Neural progenitor cell (in vitro differentiated cells): ENCODE measurements at regions not wholly inside any gene's neighbourhood (a gene's known extent, or its start where the extent isn't known, plus 50 kb on each side); places are given as distances from the start of the nearest gene placed in this dataset.

Experiments
- DNase-seq: peaks from one replicate; pipeline ENCODE4 v3.0.0-alpha.2; 2016; ENCODE audit warnings: low spot score
- H2AFZ ChIP-seq: fragments of 200-600 bp; sonication (generic); replicated peaks from 2 replicates; pipeline ENCODE4 v1.6.1; 2016; ENCODE audit warnings: antibody characterized with exemption
- H3F3A ChIP-seq: fragments of 200-600 bp; sonication (generic); 2 replicates; pipeline ENCODE4 v1.6.1; 2016; ENCODE audit warnings: antibody characterized with exemption, low read depth
- H3K27ac ChIP-seq: fragments of 200-600 bp; sonication (generic); 2 replicates; pipeline ENCODE4 v1.5.1; 2016; ENCODE audit warnings: mild to moderate bottlenecking
- H3K27me3 ChIP-seq: fragments of 200-600 bp; sonication (generic); 2 replicates; pipeline ENCODE4 v1.6.1; 2016; ENCODE audit warnings: mild to moderate bottlenecking, moderate library complexity
- H3K36me3 ChIP-seq: fragments of 200-600 bp; sonication (generic); 2 replicates; pipeline ENCODE4 v1.5.1; 2016
- H3K4me1 ChIP-seq: fragments of 200-600 bp; sonication (generic); 2 replicates; pipeline ENCODE4 v1.6.1; 2016; ENCODE audit warnings: mixed run types
- H3K4me2 ChIP-seq: fragments of 200-600 bp; sonication (generic); 2 replicates; pipeline ENCODE4 v1.6.1; 2016
- H3K4me3 ChIP-seq: fragments of 200-600 bp; sonication (generic); 2 replicates; pipeline ENCODE4 v1.5.1; 2016
- H3K79me2 ChIP-seq: fragments of 200-600 bp; sonication (generic); 2 replicates; pipeline ENCODE4 v1.6.1; 2016; ENCODE audit warnings: low read depth
- H3K9ac ChIP-seq: fragments of 200-600 bp; sonication (generic); 2 replicates; pipeline ENCODE4 v1.6.1; 2016
- H3K9me3 ChIP-seq: fragments of 200-600 bp; sonication (generic); 2 replicates; pipeline ENCODE4 v1.5.1; 2016; ENCODE audit warnings: low read depth
- H4K20me1 ChIP-seq: fragments of 200-600 bp; sonication (generic); 2 replicates; pipeline ENCODE4 v1.6.1; 2016; ENCODE audit warnings: low read depth
- H3K27ac Mint-ChIP-seq: 3 replicates; pipeline ENCODE4 v1.8.0; 2021; ENCODE audit warnings: mixed read lengths
- H3K27me3 Mint-ChIP-seq: 2 replicates; pipeline ENCODE4 v1.8.0; 2022; ENCODE audit warnings: low read depth, mild to moderate bottlenecking, inconsistent platforms, moderate library complexity, mixed read lengths; ENCODE audit not compliant: insufficient read depth
- H3K36me3 Mint-ChIP-seq: 3 replicates; pipeline ENCODE4 v1.8.0; 2021; ENCODE audit warnings: mixed read lengths
- H3K4me1 Mint-ChIP-seq: 3 replicates; pipeline ENCODE4 v1.8.0; 2021; ENCODE audit warnings: mixed read lengths
- H3K4me3 Mint-ChIP-seq: 3 replicates; pipeline ENCODE4 v1.8.0; 2021; ENCODE audit warnings: mild to moderate bottlenecking, moderate library complexity, mixed read lengths
- H3K9me3 Mint-ChIP-seq: 3 replicates; pipeline ENCODE4 v1.8.0; 2020; ENCODE audit warnings: mixed read lengths
- CTCF ChIP-seq: fragments of 200-600 bp; sonication (generic); IDR thresholded peaks from 2 replicates; pipeline ENCODE4 v1.5.1; 2017; ENCODE audit warnings: antibody characterized with exemption, mild to moderate bottlenecking
- EZH2 ChIP-seq: fragments of 200-600 bp; sonication (generic); IDR thresholded peaks from 2 replicates; pipeline ENCODE4 v1.6.1; 2017; ENCODE audit warnings: antibody characterized with exemption, mild to moderate bottlenecking, moderate library complexity
- EZH2phosphoT487 ChIP-seq: fragments of 200-600 bp; sonication (generic); IDR thresholded peaks from 2 replicates; pipeline ENCODE4 v1.6.1; 2017; ENCODE audit warnings: antibody characterized with exemption

GRCh38 chr10:104580774-104581675 lies 60.1 kb upstream of the SORCS3 start:
- Histone ChIP-seq H3K36me3 (no peaks in the 10 kb centered on the region), H3K27ac (no peak overlapping the region), H3K9me3 (no peaks in the 10 kb centered on the region), H3K4me1 (peaks cover 12% of the 10 kb centered on the region), H3K4me2 (no peak overlapping the region), H3K9ac (no peak overlapping the region), H3K4me3 (no peak overlapping the region), H3K79me2 (no peaks in the 10 kb centered on the region), H2AFZ (peak overlapping the region; percentile 46), H3K27me3 (no peaks in the 10 kb centered on the region), H4K20me1 (no peaks in the 10 kb centered on the region), H3F3A (no peaks in the 10 kb centered on the region)
- peak; percentile 84 for DNase-seq
- no peak overlapping the region for H3K27ac Mint-ChIP-seq
- peaks cover 10% of the 10 kb centered on the region for H3K9me3 Mint-ChIP-seq
- peaks cover 19% of the 10 kb centered on the region for H3K4me1 Mint-ChIP-seq
- TF ChIP-seq EZH2phosphoT487 (no peak), CTCF (peak; percentile 89)
- no peaks in the 10 kb centered on the region for H3K36me3 Mint-ChIP-seq
- no peak overlapping the region for H3K4me3 Mint-ChIP-seq
- peaks cover 11% of the 10 kb centered on the region for H3K27me3 Mint-ChIP-seq

- H3K27ac ChIP-seq, result no peak overlapping the region
- no peaks in the 10 kb centered on the region for H4K20me1 ChIP-seq
- H3K36me3 Mint-ChIP-seq, result no peaks in the 10 kb centered on the region
- H3K4me3 Mint-ChIP-seq, result no peak overlapping the region
- H3K27me3 ChIP-seq, result no peaks in the 10 kb centered on the region
- DNase-seq, result no peak
- H3F3A ChIP-seq, result no peaks in the 10 kb centered on the region
- H3K4me3 ChIP-seq, result no peak overlapping the region
- peaks cover 19% of the 10 kb centered on the region for H3K4me1 Mint-ChIP-seq
- no peaks in the 10 kb centered on the region for H3K9me3 ChIP-seq
- no peak overlapping the region for H3K27ac Mint-ChIP-seq
- H3K27me3 Mint-ChIP-seq, result peaks cover 6% of the 10 kb centered on the region
- H3K9me3 Mint-ChIP-seq, result peaks cover 10% of the 10 kb centered on the region
- H3K4me1 ChIP-seq, result peaks cover 10% of the 10 kb centered on the region
- H3K79me2 ChIP-seq, result no peaks in the 10 kb centered on the region
- TF ChIP-seq EZH2 (no peak), EZH2phosphoT487 (no peak), CTCF (no peak)
- H3K4me2 ChIP-seq, result no peak overlapping the region
- H3K36me3 ChIP-seq, result no peaks in the 10 kb centered on the region
- no peak overlapping the region for H2AFZ ChIP-seq
- H3K9ac ChIP-seq, result no peak overlapping the region
Measured at GRCh38 chr10:104581884-104582601, 59.0 kb upstream of the SORCS3 start.

GRCh38 chr10:104582602-104582951 lies 58.5 kb upstream of the SORCS3 start:
- Histone ChIP-seq H3K27ac (no peak overlapping the region), H3K4me2 (no peak overlapping the region), H3K79me2 (no peaks in the 10 kb centered on the region), H4K20me1 (no peaks in the 10 kb centered on the region), H3K27me3 (no peaks in the 10 kb centered on the region), H3K4me1 (peaks cover 7% of the 10 kb centered on the region), H3K9me3 (no peaks in the 10 kb centered on the region), H3K36me3 (no peaks in the 10 kb centered on the region), H3F3A (no peaks in the 10 kb centered on the region), H3K4me3 (no peak overlapping the region), H3K9ac (no peak overlapping the region), H2AFZ (no peak overlapping the region)
- Mint-ChIP-seq H3K4me1 (peaks cover 19% of the 10 kb centered on the region), H3K9me3 (peaks cover 10% of the 10 kb centered on the region), H3K36me3 (no peaks in the 10 kb centered on the region), H3K27ac (no peak overlapping the region), H3K4me3 (no peak overlapping the region), H3K27me3 (peaks cover 6% of the 10 kb centered on the region)
- TF ChIP-seq CTCF, result no peak
- no peak for TF ChIP-seq EZH2phosphoT487
- no peak for TF ChIP-seq EZH2
- no peak for DNase-seq
